GM12864 (cell line): ENCODE measurements at regions not wholly inside any gene's neighbourhood (a gene's known extent, or its start where the extent isn't known, plus 50 kb on each side); places are given as distances from the start of the nearest gene placed in this dataset.

ENCODE experiments used
- DNase-seq: peaks from one replicate; pipeline ENCODE4 v3.0.0-alpha.2; 2011; ENCODE audit warnings: low read depth
- H3K4me3 ChIP-seq: 2 replicates; pipeline ENCODE4 v1.5.1; 2011; ENCODE audit warnings: mild to moderate bottlenecking, low read depth, low read length, control low read depth
- CTCF ChIP-seq: IDR thresholded peaks from 2 replicates; pipeline ENCODE4 v1.5.1; 2011; ENCODE audit warnings: low read depth, mild to moderate bottlenecking, moderate library complexity, low read length, control low read depth, inconsistent platforms; ENCODE audit errors: missing control alignments

GRCh38 chr10:130495116-130495862, 359.1 kb downstream of the GLRX3 start:
- TF ChIP-seq CTCF: no peak
- H3K4me3 ChIP-seq: no peak overlapping the region
- DNase-seq: no peak

GRCh38 chr10:130495891-130496636, 359.9 kb downstream of the GLRX3 start:
- no peak for TF ChIP-seq CTCF
- DNase-seq: no peak

GRCh38 chr10:130497056-130498010, 361.1 kb downstream of the GLRX3 start:
- no peak for TF ChIP-seq CTCF
- H3K4me3 ChIP-seq: no peak overlapping the region
- DNase-seq: no peak

More at GRCh38 chr10:130495891-130496636, 359.9 kb downstream of the GLRX3 start:
- no peak overlapping the region for H3K4me3 ChIP-seq

- H3K4me3 ChIP-seq: no peak overlapping the region
- no peak for DNase-seq
- no peak for TF ChIP-seq CTCF
Observed at GRCh38 chr10:130498042-130498441, 361.9 kb downstream of the GLRX3 start.

GRCh38 chr10:130498934-130499333, 362.7 kb downstream of the GLRX3 start:
- no peak for TF ChIP-seq CTCF
- H3K4me3 ChIP-seq: no peak overlapping the region
- no peak for DNase-seq

- DNase-seq: no peak
- TF ChIP-seq CTCF: no peak
Observed at GRCh38 chr10:130499541-130499940, 363.4 kb downstream of the GLRX3 start.

More at GRCh38 chr10:130499541-130499940, 363.4 kb downstream of the GLRX3 start:
- H3K4me3 ChIP-seq: no peak overlapping the region
